Uterus (tissue), 3 donors: ENCODE measurements at regions not wholly inside any gene's neighbourhood (a gene's known extent, or its start where the extent isn't known, plus 50 kb on each side); places are given as distances from the start of the nearest gene placed in this dataset.

Experiments
- DNase-seq, 2 donors: peaks; one replicate each; pipeline ENCODE4 v3.0.0-alpha.2; 2019 to 2020
- H3K27ac ChIP-seq, 2 donors: fragments of 200-600 bp; sonication (generic); 1 replicate in 1 of 2; 2 replicates in 1 of 2; pipeline ENCODE4 v1.5.1; 2016 to 2018
- H3K27me3 ChIP-seq, 2 donors: fragments of 200-600 bp; sonication (generic); one replicate each; pipeline ENCODE4 v1.5.1; 2018 to 2019; ENCODE audit warnings: control low read depth in 1 of 2
- H3K36me3 ChIP-seq, 2 donors: fragments of 200-600 bp; sonication (generic); one replicate each; pipeline ENCODE4 v1.5.1; 2019; ENCODE audit warnings: control low read depth in 1 of 2
- H3K4me1 ChIP-seq, 2 donors: fragments of 200-600 bp; sonication (generic); one replicate each; pipeline ENCODE4 v1.5.1; 2018 to 2019; ENCODE audit warnings: control low read depth in 1 of 2
- H3K4me3 ChIP-seq, 2 donors: fragments of 200-600 bp; sonication (generic); 1 replicate in 1 of 2; 2 replicates in 1 of 2; pipeline ENCODE4 v1.5.1; 2018 to 2019; ENCODE audit warnings: mild to moderate bottlenecking in 1 of 2
- H3K9me3 ChIP-seq, 2 donors: fragments of 200-600 bp; sonication (generic); one replicate each; pipeline ENCODE4 v1.5.1; 2019; ENCODE audit warnings: control low read depth in 1 of 2
- POLR2A ChIP-seq, 2 donors: fragments of 450-650 bp; IDR thresholded peaks; one replicate each; pipeline ENCODE4 v1.6.1; 2016; ENCODE audit warnings: antibody characterized with exemption in 2 of 2, mild to moderate bottlenecking in 1 of 2, moderate library complexity in 1 of 2
- intact Hi-C: fragments of 100-400 bp; cut with DNase I; formaldehyde crosslinking; loops from one replicate; pipeline ENCODE4 v1.15.1; 2023; ENCODE audit warnings: low total_unique reads
- TF ChIP-seq, protein P1 (sequence below), 4 experiments: fragments of 200-600 bp in 2 of 4; fragments of 450-650 bp in 2 of 4; sonication (generic) in 2 of 4; IDR thresholded peaks; one replicate each; pipeline ENCODE4 v1.5.1; 2016 to 2019; ENCODE audit warnings: antibody characterized with exemption in 4 of 4, mild to moderate bottlenecking in 2 of 4, moderate library complexity in 1 of 4
- donor health status: DM: yes; HTN: yes; CAD: no.

DNA sequence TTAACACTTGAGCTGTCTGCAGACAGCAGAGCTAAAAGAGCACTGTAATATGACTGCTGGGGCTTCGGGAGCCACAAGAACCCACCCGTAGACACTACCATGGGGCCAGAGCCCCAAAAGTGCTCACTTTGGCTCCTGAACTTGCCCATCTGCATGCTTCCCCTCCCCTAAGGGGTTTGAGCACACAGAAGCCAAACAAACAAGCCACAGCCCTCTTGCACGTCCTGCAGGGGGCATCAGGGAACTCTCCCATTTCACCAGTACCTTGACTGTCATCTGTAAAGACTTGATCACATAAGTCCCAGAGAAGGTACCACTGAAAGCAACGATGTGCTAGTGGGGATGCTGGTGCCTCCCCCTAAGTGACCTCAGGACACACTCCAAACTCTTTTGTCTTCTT lies 681.8 kb downstream of the SEMA5A start:
- intact Hi-C loops: no loop called here
- no peak for DNase-seq
- H3K27ac ChIP-seq: no peak overlapping the region

GRCh38 chr5:8865266-8865665 lies 680.6 kb downstream of the SEMA5A start:
- Histone ChIP-seq H3K27me3 (no peaks in the 10 kb centered on the region), H3K4me3 (no peak overlapping the region), H3K36me3 (no peaks in the 10 kb centered on the region), H3K9me3 (no peaks in the 10 kb centered on the region), H3K27ac (no peak overlapping the region), H3K4me1 (no peaks in the 10 kb centered on the region)
- no peak for TF ChIP-seq POLR2A (IDR thresholded peaks at IDR 0.05)
- TF ChIP-seq, protein P1, sequence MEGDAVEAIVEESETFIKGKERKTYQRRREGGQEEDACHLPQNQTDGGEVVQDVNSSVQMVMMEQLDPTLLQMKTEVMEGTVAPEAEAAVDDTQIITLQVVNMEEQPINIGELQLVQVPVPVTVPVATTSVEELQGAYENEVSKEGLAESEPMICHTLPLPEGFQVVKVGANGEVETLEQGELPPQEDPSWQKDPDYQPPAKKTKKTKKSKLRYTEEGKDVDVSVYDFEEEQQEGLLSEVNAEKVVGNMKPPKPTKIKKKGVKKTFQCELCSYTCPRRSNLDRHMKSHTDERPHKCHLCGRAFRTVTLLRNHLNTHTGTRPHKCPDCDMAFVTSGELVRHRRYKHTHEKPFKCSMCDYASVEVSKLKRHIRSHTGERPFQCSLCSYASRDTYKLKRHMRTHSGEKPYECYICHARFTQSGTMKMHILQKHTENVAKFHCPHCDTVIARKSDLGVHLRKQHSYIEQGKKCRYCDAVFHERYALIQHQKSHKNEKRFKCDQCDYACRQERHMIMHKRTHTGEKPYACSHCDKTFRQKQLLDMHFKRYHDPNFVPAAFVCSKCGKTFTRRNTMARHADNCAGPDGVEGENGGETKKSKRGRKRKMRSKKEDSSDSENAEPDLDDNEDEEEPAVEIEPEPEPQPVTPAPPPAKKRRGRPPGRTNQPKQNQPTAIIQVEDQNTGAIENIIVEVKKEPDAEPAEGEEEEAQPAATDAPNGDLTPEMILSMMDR (IDR thresholded peaks at IDR 0.05): no peak
- intact Hi-C loops: no loop called here
- DNase-seq: no peak

More for the DNA sequence above, 681.8 kb downstream of the SEMA5A start:
- Histone ChIP-seq H3K27me3 (no peaks in the 10 kb centered on the region), H3K36me3 (no peaks in the 10 kb centered on the region), H3K4me3 (no peak overlapping the region), H3K9me3 (no peaks in the 10 kb centered on the region), H3K4me1 (no peaks in the 10 kb centered on the region)
- no peak for TF ChIP-seq POLR2A (IDR thresholded peaks at IDR 0.05)
- TF ChIP-seq, protein P1 (IDR thresholded peaks at IDR 0.05): no peak

GRCh38 chr5:8865686-8866374 lies 680.0 kb downstream of the SEMA5A start:
- no peak overlapping the region for H3K4me3 ChIP-seq
- no peak overlapping the region for H3K27ac ChIP-seq
- no peaks in the 10 kb centered on the region for H3K4me1 ChIP-seq
- H3K9me3 ChIP-seq: no peaks in the 10 kb centered on the region
- TF ChIP-seq, protein P1 (IDR thresholded peaks at IDR 0.05): no peak
- no peaks in the 10 kb centered on the region for H3K27me3 ChIP-seq
- intact Hi-C loops: no loop called here
- DNase-seq: no peak
- H3K36me3 ChIP-seq: no peaks in the 10 kb centered on the region

- Histone ChIP-seq H3K36me3 (no peaks in the 10 kb centered on the region), H3K27ac (no peak overlapping the region), H3K27me3 (no peaks in the 10 kb centered on the region), H3K4me3 (no peak overlapping the region), H3K4me1 (no peaks in the 10 kb centered on the region), H3K9me3 (no peaks in the 10 kb centered on the region)
- intact Hi-C loops: no loop called here
- TF ChIP-seq, protein P1 (IDR thresholded peaks at IDR 0.05): no peak
- no peak for TF ChIP-seq POLR2A (IDR thresholded peaks at IDR 0.05)
- no peak for DNase-seq
Measured at GRCh38 chr5:8868283-8868682, 677.6 kb downstream of the SEMA5A start.

DNA sequence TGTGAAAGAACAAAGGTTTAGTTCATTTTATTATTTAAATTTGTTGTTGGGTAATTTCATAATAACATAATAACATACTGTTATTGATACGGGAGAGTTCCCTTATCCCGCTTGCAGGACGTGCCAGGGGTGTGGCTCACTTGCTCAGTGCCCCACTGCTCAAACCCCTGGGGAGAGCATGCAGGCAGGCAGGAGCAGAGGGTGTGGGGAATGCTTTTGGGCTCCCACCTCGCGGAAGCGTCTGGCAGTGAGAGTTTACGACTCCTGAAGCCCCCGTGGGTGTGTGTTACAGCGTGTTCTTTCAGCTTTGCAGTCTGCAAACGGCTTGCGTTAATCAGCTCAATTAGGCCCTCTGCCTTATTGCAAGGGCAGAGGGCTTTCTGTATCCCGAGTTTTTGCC lies 675.9 kb downstream of the SEMA5A start:
- no peak for DNase-seq
- no peak for TF ChIP-seq POLR2A (IDR thresholded peaks at IDR 0.05)
- TF ChIP-seq, protein P1 (IDR thresholded peaks at IDR 0.05): no peak
- no peaks in the 10 kb centered on the region for H3K9me3 ChIP-seq
- no peak overlapping the region for H3K27ac ChIP-seq
- H3K36me3 ChIP-seq: no peaks in the 10 kb centered on the region
- H3K27me3 ChIP-seq: no peaks in the 10 kb centered on the region
- intact Hi-C loops: no loop called here
- no peaks in the 10 kb centered on the region for H3K4me1 ChIP-seq
- no peak overlapping the region for H3K4me3 ChIP-seq
